Type B pancreatic cell (in vitro differentiated cells): ENCODE measurements at regions not wholly inside any gene's neighbourhood (a gene's known extent, or its start where the extent isn't known, plus 50 kb on each side); places are given as distances from the start of the nearest gene placed in this dataset.

Experiments
- DNase-seq: peaks from one replicate; pipeline ENCODE4 v3.0.0; 2021; ENCODE audit warnings: mixed read lengths; ENCODE audit not compliant: unreplicated experiment; ENCODE audit errors: extremely low spot score
- H3K27ac Mint-ChIP-seq: 2 replicates; pipeline ENCODE4 v1.8.0; 2021; ENCODE audit warnings: mild to moderate bottlenecking, mixed read lengths
- H3K27me3 Mint-ChIP-seq: 2 replicates; pipeline ENCODE4 v1.8.0; 2021; ENCODE audit warnings: mixed read lengths
- H3K36me3 Mint-ChIP-seq: 2 replicates; pipeline ENCODE4 v1.8.0; 2021; ENCODE audit warnings: mixed read lengths
- H3K4me1 Mint-ChIP-seq: one replicate; pipeline ENCODE4 v1.8.0; 2021; ENCODE audit warnings: mixed read lengths; ENCODE audit not compliant: unreplicated experiment
- H3K4me3 Mint-ChIP-seq: 2 replicates; pipeline ENCODE4 v1.8.0; 2021; ENCODE audit warnings: mild to moderate bottlenecking, mixed read lengths
- H3K9me3 Mint-ChIP-seq: 2 replicates; pipeline ENCODE4 v1.8.0; 2021; ENCODE audit warnings: mixed read lengths
- CTCF ChIP-seq: fragments of 200-600 bp; sonication (generic); conservative IDR thresholded peaks from 2 replicates; pipeline ENCODE4 v1.5.0; 2021; ENCODE audit warnings: antibody characterized with exemption, mild to moderate bottlenecking

GRCh38 chr11:128327274-128327673 is 260.1 kb downstream of the ETS1 start:
- Mint-ChIP-seq H3K27ac (no peak overlapping the region), H3K4me1 (peaks cover 16% of the 10 kb centered on the region), H3K36me3 (no peaks in the 10 kb centered on the region), H3K4me3 (no peak overlapping the region), H3K9me3 (peaks cover 4% of the 10 kb centered on the region), H3K27me3 (peaks cover 20% of the 10 kb centered on the region)
- TF ChIP-seq CTCF = no peak
- no peak for DNase-seq

GRCh38 chr11:128326791-128327190 is 260.6 kb downstream of the ETS1 start:
- no peak overlapping the region for H3K4me3 Mint-ChIP-seq
- no peaks in the 10 kb centered on the region for H3K36me3 Mint-ChIP-seq
- TF ChIP-seq CTCF = no peak
- H3K27ac Mint-ChIP-seq = no peak overlapping the region
- DNase-seq = no peak
- peaks cover 4% of the 10 kb centered on the region for H3K9me3 Mint-ChIP-seq
- H3K27me3 Mint-ChIP-seq = peaks cover 20% of the 10 kb centered on the region
- peaks cover 16% of the 10 kb centered on the region for H3K4me1 Mint-ChIP-seq

- no peak overlapping the region for H3K27ac Mint-ChIP-seq
- H3K9me3 Mint-ChIP-seq = peaks cover 8% of the 10 kb centered on the region
- H3K4me3 Mint-ChIP-seq = no peak overlapping the region
These were observed 262.7 kb downstream of the ETS1 start for GRCh38 chr11:128324531-128325141.

GRCh38 chr11:128324051-128324481 is 263.3 kb downstream of the ETS1 start:
- H3K9me3 Mint-ChIP-seq = peaks cover 8% of the 10 kb centered on the region
- no peak overlapping the region for H3K27ac Mint-ChIP-seq
- H3K4me3 Mint-ChIP-seq = no peak overlapping the region
- H3K27me3 Mint-ChIP-seq = peaks cover 14% of the 10 kb centered on the region
- no peaks in the 10 kb centered on the region for H3K36me3 Mint-ChIP-seq
- no peak for TF ChIP-seq CTCF
- H3K4me1 Mint-ChIP-seq = peaks cover 4% of the 10 kb centered on the region
- no peak for DNase-seq

More at GRCh38 chr11:128324531-128325141, 262.7 kb downstream of the ETS1 start:
- Mint-ChIP-seq H3K36me3 (no peaks in the 10 kb centered on the region), H3K4me1 (peaks cover 5% of the 10 kb centered on the region), H3K27me3 (peaks cover 15% of the 10 kb centered on the region)
- no peak for DNase-seq
- no peak for TF ChIP-seq CTCF

- H3K36me3 Mint-ChIP-seq = no peaks in the 10 kb centered on the region
- peaks cover 13% of the 10 kb centered on the region for H3K9me3 Mint-ChIP-seq
- no peak overlapping the region for H3K27ac Mint-ChIP-seq
- DNase-seq = no peak
- H3K27me3 Mint-ChIP-seq = peaks cover 14% of the 10 kb centered on the region
- no peak overlapping the region for H3K4me3 Mint-ChIP-seq
- TF ChIP-seq CTCF = peak; percentile 18
- H3K4me1 Mint-ChIP-seq = peaks cover 4% of the 10 kb centered on the region
These were observed 264.0 kb downstream of the ETS1 start for GRCh38 chr11:128323381-128323780.
